B cell (primary cell): ENCODE measurements at regions not wholly inside any gene's neighbourhood (a gene's known extent, or its start where the extent isn't known, plus 50 kb on each side); places are given as distances from the start of the nearest gene placed in this dataset.

Experiments used
- ATAC-seq: fragments of 200-7000 bp; cut with Tn5 transposase; one replicate; pipeline ENCODE4 v1.10.0; 2021; ENCODE audit warnings: low read depth, mild to moderate bottlenecking, moderate number of reproducible peaks, moderate library complexity
- CTCF ChIA-PET: fragments of 350-600 bp; sonication (Branson Sonifier 250); formaldehyde crosslinking; loops from one replicate; lab custom pipeline; 2021; ENCODE audit warnings: antibody characterized with exemption, inconsistent platforms; lab: Charles Lee
- POLR2A ChIA-PET: fragments of 350-600 bp; sonication (Branson Sonifier 250); formaldehyde crosslinking; loops from one replicate; lab custom pipeline; 2021; ENCODE audit warnings: antibody characterized with exemption; lab: Charles Lee
- DNase-seq: peaks from one replicate; pipeline ENCODE4 v3.0.0; 2013
- H2AFZ ChIP-seq: 2 replicates; pipeline ENCODE4 v1.6.1; 2012; ENCODE audit warnings: mild to moderate bottlenecking, low read depth, low read length; ENCODE audit not compliant: insufficient read depth, poor library complexity, severe bottlenecking
- H3K27ac ChIP-seq, 2 donors: 1 replicate in 1 of 2; 2 replicates in 1 of 2; pipeline ENCODE4 v1.5.1; 2012 to 2013; ENCODE audit warnings: low read length in 2 of 2, mild to moderate bottlenecking in 2 of 2, moderate library complexity in 1 of 2
- H3K27me3 ChIP-seq, 4 experiments: fragments of 200-600 bp in 1 of 4; sonication (generic) in 1 of 4; replicated peaks in 1 of 4; 1 replicate in 2 of 4; 2 replicates in 2 of 4; pipeline versions ENCODE4 v1.6.1 to v1.7.0; 2013 to 2016; ENCODE audit warnings: low read length in 3 of 4, mild to moderate bottlenecking in 2 of 4, mixed read lengths in 1 of 4, moderate library complexity in 1 of 4; ENCODE audit not compliant: insufficient read depth in 4 of 4, control insufficient read depth in 3 of 4; ENCODE audit errors: control extremely low read depth in 1 of 4
- H3K36me3 ChIP-seq, 2 experiments: replicated peaks in 1 of 2; 1 replicate in 1 of 2; 2 replicates in 1 of 2; pipeline versions ENCODE4 v1.6.1 to v1.7.1; 2013; ENCODE audit warnings: low read length in 1 of 2; ENCODE audit not compliant: insufficient read depth in 2 of 2, control insufficient read depth in 1 of 2; ENCODE audit errors: control extremely low read depth in 1 of 2, extremely low read depth in 1 of 2
- H3K4me1 ChIP-seq, 2 donors: fragments of 200-600 bp in 1 of 2; sonication (generic) in 1 of 2; 1 replicate in 1 of 2; 2 replicates in 1 of 2; pipeline versions ENCODE4 v1.5.1 to v1.6.1; 2013 to 2017; ENCODE audit warnings: low read length in 2 of 2; ENCODE audit not compliant: control insufficient read depth in 2 of 2, insufficient read depth in 2 of 2
- H3K4me2 ChIP-seq: replicated peaks from 2 replicates; pipeline ENCODE3; 2012; ENCODE audit warnings: mild to moderate bottlenecking, low read depth, low read length; ENCODE audit not compliant: poor library complexity, severe bottlenecking
- H3K4me3 ChIP-seq, 5 experiments: fragments of 200-600 bp in 1 of 5; sonication (generic) in 1 of 5; 1 replicate in 3 of 5; 2 replicates in 2 of 5; pipeline versions ENCODE4 v1.5.1 to v1.7.0; 2011 to 2016; ENCODE audit warnings: low read length in 4 of 5, mild to moderate bottlenecking in 4 of 5, low read depth in 2 of 5, control low read depth in 1 of 5, moderate library complexity in 1 of 5; ENCODE audit not compliant: insufficient read depth in 1 of 5; ENCODE audit errors: control extremely low read depth in 1 of 5, extremely low read depth in 1 of 5
- H3K79me2 ChIP-seq: fragments of 200-600 bp; sonication (generic); one replicate; pipeline ENCODE4 v1.6.0; 2016; ENCODE audit warnings: low read length; ENCODE audit not compliant: control insufficient read depth, insufficient read depth
- H3K9ac ChIP-seq: fragments of 200-600 bp; sonication (generic); 2 replicates; pipeline ENCODE4 v1.6.1; 2017; ENCODE audit warnings: mild to moderate bottlenecking, low read length, moderate library complexity
- H3K9me3 ChIP-seq, 3 donors: one replicate each; pipeline versions ENCODE4 v1.6.1 to v1.7.1; 2013; ENCODE audit warnings: low read length in 2 of 3; ENCODE audit not compliant: control insufficient read depth in 2 of 3, insufficient read depth in 1 of 3; ENCODE audit errors: control extremely low read depth in 1 of 3
- H4K20me1 ChIP-seq: 2 replicates; pipeline ENCODE4 v1.6.0; 2012; ENCODE audit warnings: mild to moderate bottlenecking, low read length; ENCODE audit not compliant: insufficient read depth, control insufficient read depth, poor library complexity, severe bottlenecking
- H3K27ac Mint-ChIP-seq: one replicate; pipeline ENCODE4 v1.8.0; 2021; ENCODE audit warnings: mixed read lengths
- H3K27me3 Mint-ChIP-seq: one replicate; pipeline ENCODE4 v1.8.0; 2021; ENCODE audit warnings: mixed read lengths
- H3K4me1 Mint-ChIP-seq: one replicate; pipeline ENCODE4 v1.8.0; 2021; ENCODE audit warnings: mixed read lengths
- H3K4me3 Mint-ChIP-seq: one replicate; pipeline ENCODE4 v1.8.0; 2021; ENCODE audit warnings: mixed read lengths
- H3K9me3 Mint-ChIP-seq: one replicate; pipeline ENCODE4 v1.8.0; 2022; ENCODE audit warnings: mixed read lengths; ENCODE audit not compliant: insufficient read depth
- EZH2 ChIP-seq: IDR thresholded peaks from 2 replicates; pipeline ENCODE4 v1.6.1; 2012; ENCODE audit warnings: borderline replicate concordance, low read depth, mild to moderate bottlenecking, moderate library complexity, low read length; ENCODE audit not compliant: insufficient read depth, poor library complexity, severe bottlenecking
- WGBS: methylation state at CpG from one replicate; pipeline ENCODE4 v1.1.5; 2013; ENCODE audit warnings: missing lambda C conversion rate; ENCODE audit not compliant: insufficient coverage; 5-methylcytosine and 5-hydroxymethylcytosine counted together
- intact Hi-C: fragments of 100-400 bp; cut with micrococcal nuclease; formaldehyde crosslinking; loops from one replicate; pipeline ENCODE4 v1.10.0; 2022
- TF ChIP-seq, protein P1 (sequence below): fragments of 200-600 bp; IDR thresholded peaks from one replicate; pipeline ENCODE4 v1.8.0; 2022; ENCODE audit warnings: antibody characterized with exemption, mild to moderate bottlenecking

DNA sequence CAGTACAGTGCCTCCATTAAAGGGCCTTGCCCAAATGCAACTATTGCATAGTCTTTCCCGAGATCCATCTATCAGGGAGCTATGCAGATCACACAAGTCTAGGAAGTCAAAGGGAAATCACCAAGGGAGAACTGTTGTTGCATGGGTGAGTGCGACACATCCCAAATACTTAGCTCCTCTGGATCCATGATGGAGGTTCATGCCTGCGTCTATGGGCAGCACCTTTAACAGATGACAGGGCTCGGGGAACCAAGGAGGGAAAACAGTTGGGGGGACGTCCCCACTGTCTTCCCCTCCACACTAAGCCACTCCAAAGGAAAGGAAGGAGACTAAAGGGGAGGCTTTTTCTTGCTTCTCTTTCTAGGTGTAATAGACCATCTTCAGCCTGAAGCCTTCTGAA, 552.8 kb upstream of the PKDCC start:
- H3K27ac ChIP-seq, result no peak overlapping the region
- WGBS, result 100% methylated on average over 1 of the region's 5 CpGs
- peaks cover 6 to 42% (median 19%) of the 10 kb centered on the region in 3 donors for H3K9me3 ChIP-seq
- POLR2A ChIA-PET, result no interaction called here
- H3K79me2 ChIP-seq, result no peaks in the 10 kb centered on the region
- no peaks in the 10 kb centered on the region for H3K27me3 Mint-ChIP-seq
- no peak overlapping the region for H3K4me3 Mint-ChIP-seq
- H3K4me2 ChIP-seq, result no peak overlapping the region
- CTCF ChIA-PET, result no interaction called here
- H3K4me3 ChIP-seq, result no peak overlapping the region
- no peaks in the 10 kb centered on the region for H3K4me1 ChIP-seq
- intact Hi-C loops, result no loop called here
- no peak overlapping the region for H3K9ac ChIP-seq
- no peaks in the 10 kb centered on the region for H3K27me3 ChIP-seq
- ATAC-seq (no peak), DNase-seq (no peak)
- no peak overlapping the region for H3K27ac Mint-ChIP-seq
- no peaks in the 10 kb centered on the region for H4K20me1 ChIP-seq
- H2AFZ ChIP-seq, result no peak overlapping the region
- no peaks in the 10 kb centered on the region for H3K36me3 ChIP-seq
- H3K4me1 Mint-ChIP-seq, result no peaks in the 10 kb centered on the region
- H3K9me3 Mint-ChIP-seq, result peaks cover 20% of the 10 kb centered on the region
- TF ChIP-seq, protein P1, sequence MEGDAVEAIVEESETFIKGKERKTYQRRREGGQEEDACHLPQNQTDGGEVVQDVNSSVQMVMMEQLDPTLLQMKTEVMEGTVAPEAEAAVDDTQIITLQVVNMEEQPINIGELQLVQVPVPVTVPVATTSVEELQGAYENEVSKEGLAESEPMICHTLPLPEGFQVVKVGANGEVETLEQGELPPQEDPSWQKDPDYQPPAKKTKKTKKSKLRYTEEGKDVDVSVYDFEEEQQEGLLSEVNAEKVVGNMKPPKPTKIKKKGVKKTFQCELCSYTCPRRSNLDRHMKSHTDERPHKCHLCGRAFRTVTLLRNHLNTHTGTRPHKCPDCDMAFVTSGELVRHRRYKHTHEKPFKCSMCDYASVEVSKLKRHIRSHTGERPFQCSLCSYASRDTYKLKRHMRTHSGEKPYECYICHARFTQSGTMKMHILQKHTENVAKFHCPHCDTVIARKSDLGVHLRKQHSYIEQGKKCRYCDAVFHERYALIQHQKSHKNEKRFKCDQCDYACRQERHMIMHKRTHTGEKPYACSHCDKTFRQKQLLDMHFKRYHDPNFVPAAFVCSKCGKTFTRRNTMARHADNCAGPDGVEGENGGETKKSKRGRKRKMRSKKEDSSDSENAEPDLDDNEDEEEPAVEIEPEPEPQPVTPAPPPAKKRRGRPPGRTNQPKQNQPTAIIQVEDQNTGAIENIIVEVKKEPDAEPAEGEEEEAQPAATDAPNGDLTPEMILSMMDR, result no peak
- no peak for TF ChIP-seq EZH2

DNA sequence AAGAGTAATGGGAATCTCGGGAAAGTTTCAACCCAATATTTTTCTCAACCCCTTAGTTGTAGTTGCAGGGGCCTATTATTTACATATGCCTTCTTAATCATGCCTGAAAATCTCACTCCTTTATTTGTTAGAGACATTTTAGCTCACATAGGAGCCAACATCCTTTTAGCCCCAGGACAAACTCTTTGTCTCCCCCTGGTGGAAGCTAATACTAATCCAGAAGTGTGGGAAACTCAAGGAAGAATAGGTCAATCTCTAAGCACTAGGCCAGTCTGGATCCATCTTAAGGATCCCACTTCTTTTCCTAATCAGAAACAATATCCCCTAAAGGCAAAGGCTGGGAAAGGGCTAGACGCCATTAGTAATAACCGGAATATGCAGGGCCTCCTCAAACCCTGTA, 550.9 kb upstream of the PKDCC start:
- H3K79me2 ChIP-seq, result no peaks in the 10 kb centered on the region
- no peak overlapping the region for H2AFZ ChIP-seq
- ATAC-seq (no peak), DNase-seq (no peak)
- intact Hi-C loops, result no loop called here
- H3K4me3 ChIP-seq, result no peak overlapping the region
- H3K27me3 ChIP-seq, result no peaks in the 10 kb centered on the region
- H3K9me3 ChIP-seq, result peaks cover 8 to 46% (median 20%) of the 10 kb centered on the region in 3 donors
- CTCF ChIA-PET, result no interaction called here
- no peak overlapping the region for H3K27ac ChIP-seq
- Mint-ChIP-seq H3K27me3 (no peaks in the 10 kb centered on the region), H3K9me3 (peaks cover 20% of the 10 kb centered on the region), H3K27ac (no peak overlapping the region), H3K4me1 (no peaks in the 10 kb centered on the region), H3K4me3 (no peak overlapping the region)
- no peak overlapping the region for H3K4me2 ChIP-seq
- H3K4me1 ChIP-seq, result no peaks in the 10 kb centered on the region
- TF ChIP-seq, protein P1, result no peak
- TF ChIP-seq EZH2, result no peak
- no peak overlapping the region for H3K9ac ChIP-seq
- WGBS, result 90% methylated on average over 2 of the region's 3 CpGs
- POLR2A ChIA-PET, result no interaction called here
- H3K36me3 ChIP-seq, result no peaks in the 10 kb centered on the region
- H4K20me1 ChIP-seq, result no peaks in the 10 kb centered on the region
